ENCODE measurements at regions not wholly inside any gene's neighbourhood (a gene's known extent, or its start where the extent isn't known, plus 50 kb on each side); places are given as distances from the start of the nearest gene placed in this dataset.
"Not testable (repeated sequence)": the region's sequence is repeated elsewhere in the genome, so short reads cannot be mapped to it uniquely, and the experiment has no call there.

DNA sequence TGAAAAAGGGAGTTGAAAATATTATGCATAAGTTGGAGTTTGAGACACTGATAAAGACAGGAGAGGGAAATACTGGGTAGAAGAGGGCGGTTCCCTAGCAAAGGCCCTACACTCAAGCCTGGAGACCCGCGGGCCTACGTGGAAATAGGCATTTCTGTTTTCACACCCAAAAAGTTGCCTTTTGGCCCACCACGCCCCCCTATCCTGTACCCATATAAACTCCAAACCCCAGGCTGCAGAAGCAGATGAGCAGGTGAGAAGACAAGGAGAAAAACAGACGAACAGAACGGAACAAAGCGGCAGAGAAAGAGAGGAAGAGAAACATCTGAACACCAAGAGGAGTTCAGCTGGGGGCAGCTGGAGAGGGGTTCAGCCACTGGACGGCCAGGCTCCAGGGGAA lies 177.9 kb downstream of the GALC start:
- DNase-seq (ENCODE audit: low read depth): no peak

DNA sequence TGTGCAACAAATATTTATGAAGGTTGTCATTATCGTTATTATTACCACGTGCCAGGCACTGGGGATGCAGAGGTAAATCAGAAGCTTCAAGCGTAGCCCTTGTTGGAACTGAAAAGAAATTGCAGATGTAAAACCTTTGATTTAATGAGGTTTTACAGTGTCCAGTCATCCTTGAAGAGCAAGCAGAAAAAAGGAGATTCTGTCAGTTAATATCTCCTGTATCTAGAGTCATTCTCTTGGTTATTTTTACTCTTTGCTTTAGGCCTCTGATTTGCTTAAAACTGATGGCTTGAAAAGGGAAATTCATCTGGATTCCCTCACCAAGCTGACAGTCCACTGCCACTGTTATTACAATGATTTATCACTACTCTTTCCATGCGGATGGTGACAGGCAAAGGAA lies 179.3 kb downstream of the GALC start:
- DNase-seq (ENCODE audit: low read depth): no peak

DNA sequence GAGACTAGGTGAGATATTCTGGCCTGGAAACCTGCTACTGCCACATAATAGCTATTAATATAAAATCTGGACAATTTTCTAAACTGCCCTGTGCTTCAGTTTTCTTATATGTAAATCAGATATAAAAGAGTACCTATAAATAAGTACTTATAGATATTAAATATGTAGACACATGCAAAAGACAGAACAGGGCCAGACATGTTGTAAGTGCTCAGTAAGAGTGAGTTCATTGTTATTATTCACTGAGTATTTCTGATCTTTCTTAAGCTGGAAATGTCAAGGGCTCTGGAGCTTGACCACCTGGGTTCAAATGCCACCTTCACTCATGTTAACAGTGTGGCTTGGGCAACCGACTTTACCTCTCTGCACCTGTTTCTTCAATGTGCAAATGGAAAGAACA lies 179.8 kb downstream of the GALC start:
- DNase-seq (ENCODE audit: low read depth): no peak

GRCh38 chr14:87811246-87811645 lies 181.7 kb downstream of the GALC start:
- no peak for DNase-seq (ENCODE audit: low read depth)

- DNase-seq (ENCODE audit: low read depth): no peak
Measured at GRCh38 chr14:87810711-87811110, 182.3 kb downstream of the GALC start.

GRCh38 chr14:87809261-87809660 lies 183.7 kb downstream of the GALC start:
- DNase-seq (ENCODE audit: low read depth): no peak

DNA sequence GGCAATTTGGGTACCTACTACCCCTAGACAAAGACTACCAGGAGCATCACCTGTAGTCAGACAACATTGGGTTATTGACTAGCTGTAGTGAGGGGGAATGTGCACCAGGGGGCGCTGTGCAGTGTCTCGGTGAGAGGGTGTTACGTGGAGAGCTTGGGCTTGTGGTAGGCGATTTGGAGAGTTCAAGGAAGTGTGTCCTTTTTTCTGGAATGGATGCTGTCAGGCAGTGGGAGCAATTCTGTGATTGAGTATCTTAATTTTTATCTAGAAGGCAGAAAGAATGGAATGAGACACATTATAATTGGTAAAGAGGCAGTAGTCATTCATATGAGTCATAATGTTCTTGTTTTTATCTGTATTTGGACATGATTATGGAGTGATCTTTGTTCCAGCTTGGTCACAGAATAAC lies 187.7 kb downstream of the GALC start:
- DNase-seq (ENCODE audit: low read depth): no peak

GRCh38 chr14:87800216-87800615 lies 192.8 kb downstream of the GALC start:
- DNase-seq (ENCODE audit: low read depth): no peak

- DNase-seq (ENCODE audit: low read depth): no peak
Measured at GRCh38 chr14:87799400-87799799, 193.6 kb downstream of the GALC start.

DNA sequence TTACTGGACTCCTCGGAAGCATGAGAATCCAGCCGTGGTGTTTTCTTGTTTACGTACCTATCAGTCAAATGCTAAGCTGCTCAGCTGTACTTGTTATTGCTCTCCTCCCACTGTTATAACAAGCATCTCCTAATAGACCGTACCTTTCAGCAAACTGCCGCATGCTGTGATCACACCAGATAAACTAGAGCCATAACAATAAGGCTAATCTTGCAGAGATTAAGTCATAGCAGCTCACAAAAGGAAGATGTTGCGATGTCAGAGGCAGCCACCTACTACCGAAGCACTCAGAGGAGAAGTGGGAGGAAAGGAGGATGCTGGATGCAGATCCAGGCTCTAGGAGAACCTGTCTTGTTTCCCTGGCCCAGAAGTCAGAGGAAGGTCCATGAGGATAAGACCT lies 196.0 kb downstream of the GALC start:
- no peak for DNase-seq (ENCODE audit: low read depth)

DNA sequence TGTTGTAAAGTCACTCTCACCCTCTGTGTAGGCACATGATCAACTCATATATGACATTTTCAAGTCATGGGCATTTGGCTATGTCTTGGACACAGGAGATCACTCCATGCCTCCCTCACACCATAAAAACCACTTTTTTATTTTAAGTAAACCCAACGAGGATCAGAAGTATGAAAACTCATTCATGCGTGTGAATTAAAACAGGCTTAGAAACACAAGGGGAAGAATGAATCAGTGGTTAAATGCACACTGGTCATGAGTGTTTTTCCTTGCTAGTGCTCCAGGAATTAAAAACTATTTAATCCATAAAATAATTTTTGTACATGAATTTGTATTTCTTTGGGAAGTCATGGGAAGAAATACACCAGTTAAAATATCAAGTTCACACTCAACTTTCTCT lies 198.4 kb downstream of the GALC start:
- no peak for DNase-seq (ENCODE audit: low read depth)

GRCh38 chr14:87785897-87786296 lies 207.1 kb downstream of the GALC start:
- no peak for DNase-seq (ENCODE audit: low read depth)

GRCh38 chr14:87784386-87784785 lies 208.6 kb downstream of the GALC start:
- DNase-seq (ENCODE audit: low read depth): no peak

DNA sequence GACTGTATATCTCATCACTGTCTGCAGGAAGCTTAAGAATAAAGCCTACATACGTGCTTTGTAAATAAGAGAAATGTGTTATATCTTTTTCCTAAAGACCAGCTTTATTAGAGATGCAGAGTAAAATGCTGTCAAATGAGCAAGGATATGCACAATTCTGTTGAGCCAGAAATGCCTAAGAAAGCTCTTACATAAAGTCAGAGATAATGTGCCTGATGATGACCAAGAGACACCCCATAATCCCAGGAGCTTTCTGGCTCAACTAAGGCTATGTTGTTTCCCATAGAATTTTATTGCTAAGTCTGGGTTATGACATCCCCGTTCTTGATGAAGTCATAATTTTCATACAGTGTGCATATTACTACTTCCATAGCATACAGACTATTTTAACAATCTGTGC lies 209.9 kb downstream of the GALC start:
- no peak for DNase-seq (ENCODE audit: low read depth)

GRCh38 chr14:87772854-87773253 lies 220.1 kb downstream of the GALC start:
- no peak for DNase-seq (ENCODE audit: low read depth)

GRCh38 chr14:87767567-87767901 lies 225.4 kb downstream of the GALC start:
- no peak for DNase-seq (ENCODE audit: low read depth)

- DNase-seq (ENCODE audit: low read depth): no peak
Measured at GRCh38 chr14:87758876-87759275, 234.1 kb downstream of the GALC start.

DNA sequence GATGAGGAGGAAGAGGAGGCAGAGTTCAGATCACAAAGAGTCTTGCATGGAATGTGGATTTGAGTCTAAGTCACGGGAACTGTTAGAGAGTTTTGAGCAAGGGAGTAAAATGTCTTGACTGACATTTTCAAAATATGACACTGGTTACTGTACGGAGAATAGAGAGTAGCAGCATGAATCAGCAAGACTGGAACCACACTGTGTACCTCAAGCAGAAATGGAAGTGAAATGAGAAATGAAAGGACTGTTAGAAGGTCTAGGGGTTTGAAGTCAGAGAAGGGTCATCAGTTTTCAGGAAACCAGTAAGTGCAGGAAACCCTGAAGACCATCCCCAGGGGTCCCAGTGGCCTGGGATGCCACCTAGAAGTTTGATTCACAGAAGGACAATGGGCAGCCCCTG lies 236.3 kb downstream of the GALC start:
- no peak for DNase-seq (ENCODE audit: low read depth)

GRCh38 chr14:87754520-87755223 lies 238.3 kb downstream of the GALC start:
- DNase-seq (ENCODE audit: low read depth): no peak

GRCh38 chr14:87748558-87748957 lies 244.4 kb downstream of the GALC start:
- no peak for DNase-seq (ENCODE audit: low read depth)

DNA sequence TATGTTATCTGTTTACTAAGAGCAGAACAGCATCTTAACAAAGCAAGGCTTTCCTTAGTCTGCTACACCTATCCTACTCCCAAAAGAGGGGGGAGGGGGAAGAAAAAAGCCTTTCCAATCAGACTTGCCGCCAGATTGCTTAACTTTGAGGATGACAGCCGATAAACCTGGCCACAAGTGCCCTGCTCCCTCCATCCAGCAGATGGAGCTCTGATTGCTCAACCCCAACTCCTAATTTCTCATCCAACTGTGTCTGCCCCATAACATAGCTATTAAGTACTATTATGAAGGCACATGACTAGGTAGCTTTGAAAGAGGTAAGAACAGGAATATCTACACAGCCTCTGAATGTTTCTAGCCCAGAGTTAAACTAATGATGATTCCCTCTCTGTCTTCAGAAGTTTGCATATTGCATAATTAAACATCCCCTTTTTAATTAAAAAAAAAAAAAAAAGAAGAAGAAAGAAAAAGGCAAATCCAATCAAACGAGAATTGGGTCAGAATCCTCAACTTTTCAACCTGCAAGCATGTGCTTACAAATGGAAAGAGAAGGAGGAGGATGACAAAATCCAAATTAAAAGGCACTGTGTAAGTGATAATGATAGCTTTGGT lies 247.4 kb downstream of the GALC start:
- DNase-seq (ENCODE audit: low read depth): peak; percentile 0

DNA sequence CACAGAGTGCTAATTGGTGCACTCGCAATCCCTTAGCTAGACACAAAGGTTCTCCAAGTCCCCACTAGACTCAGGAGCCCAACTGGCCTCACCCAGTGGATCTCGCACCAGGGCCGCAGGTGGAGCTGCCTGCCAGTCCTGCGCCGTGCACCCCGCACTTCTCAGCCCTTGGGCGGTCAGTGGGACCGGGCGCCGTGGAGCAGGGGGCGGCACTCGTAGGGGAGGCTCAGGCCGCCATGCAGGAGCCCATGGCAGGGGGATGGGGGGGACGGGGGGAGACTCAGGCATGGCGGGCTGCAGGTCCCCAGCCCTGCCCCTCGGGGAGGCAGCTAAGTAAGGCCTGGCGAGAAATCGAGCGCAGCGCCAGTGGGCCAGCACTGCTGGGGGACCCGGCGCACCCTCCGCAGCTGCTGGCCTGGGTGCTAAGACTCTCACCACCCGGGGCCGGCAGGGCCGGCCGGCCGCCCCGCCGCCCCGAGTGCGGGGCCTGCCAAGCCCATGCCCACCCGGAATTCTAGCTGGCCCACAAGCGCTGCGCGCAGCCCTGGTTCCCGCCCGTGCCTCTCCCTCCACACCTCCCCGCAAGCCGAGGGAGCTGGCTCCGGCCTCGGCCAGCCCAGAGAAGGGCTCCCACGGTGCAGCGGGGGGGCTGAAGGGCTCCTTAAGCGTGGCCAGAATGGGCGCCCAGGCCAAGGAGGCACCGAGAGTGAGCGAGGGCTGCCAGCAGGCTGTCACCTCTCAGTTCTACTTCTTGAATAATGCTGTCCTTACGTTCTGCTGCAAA lies 258.2 kb downstream of the GALC start:
- DNase-seq (ENCODE audit: low read depth): not testable (repeated sequence)

- not testable (repeated sequence) for DNase-seq (ENCODE audit: low read depth)
Measured at GRCh38 chr14:87733115-87733514, 259.9 kb downstream of the GALC start.
